ENCODE measurements at regions not wholly inside any gene's neighbourhood (a gene's known extent, or its start where the extent isn't known, plus 50 kb on each side); places are given as distances from the start of the nearest gene placed in this dataset.

DNA sequence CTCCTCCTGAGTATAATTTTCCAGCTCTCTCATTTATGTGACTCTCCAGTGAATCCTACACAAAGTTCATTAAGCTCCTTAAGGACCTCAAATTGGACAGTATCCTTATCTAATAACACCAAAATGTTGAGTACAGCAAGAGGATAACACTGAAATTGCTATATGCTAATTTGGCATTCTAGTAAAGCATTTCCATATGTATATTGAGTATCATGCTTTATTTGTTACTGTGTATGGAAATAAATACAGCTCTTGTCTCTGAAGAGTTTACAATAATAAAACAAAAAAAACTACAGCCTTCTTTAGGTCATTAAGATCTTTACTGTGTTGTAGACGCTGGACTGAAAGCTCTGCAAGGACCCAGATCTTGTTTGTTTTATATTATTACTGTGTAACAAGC, 1341.3 kb downstream of the ROBO1 start:
- TF ChIP-seq, protein P1, sequence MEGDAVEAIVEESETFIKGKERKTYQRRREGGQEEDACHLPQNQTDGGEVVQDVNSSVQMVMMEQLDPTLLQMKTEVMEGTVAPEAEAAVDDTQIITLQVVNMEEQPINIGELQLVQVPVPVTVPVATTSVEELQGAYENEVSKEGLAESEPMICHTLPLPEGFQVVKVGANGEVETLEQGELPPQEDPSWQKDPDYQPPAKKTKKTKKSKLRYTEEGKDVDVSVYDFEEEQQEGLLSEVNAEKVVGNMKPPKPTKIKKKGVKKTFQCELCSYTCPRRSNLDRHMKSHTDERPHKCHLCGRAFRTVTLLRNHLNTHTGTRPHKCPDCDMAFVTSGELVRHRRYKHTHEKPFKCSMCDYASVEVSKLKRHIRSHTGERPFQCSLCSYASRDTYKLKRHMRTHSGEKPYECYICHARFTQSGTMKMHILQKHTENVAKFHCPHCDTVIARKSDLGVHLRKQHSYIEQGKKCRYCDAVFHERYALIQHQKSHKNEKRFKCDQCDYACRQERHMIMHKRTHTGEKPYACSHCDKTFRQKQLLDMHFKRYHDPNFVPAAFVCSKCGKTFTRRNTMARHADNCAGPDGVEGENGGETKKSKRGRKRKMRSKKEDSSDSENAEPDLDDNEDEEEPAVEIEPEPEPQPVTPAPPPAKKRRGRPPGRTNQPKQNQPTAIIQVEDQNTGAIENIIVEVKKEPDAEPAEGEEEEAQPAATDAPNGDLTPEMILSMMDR (IDR thresholded peaks at IDR 0.05), result no peak
- no peak for TF ChIP-seq POLR2A (IDR thresholded peaks at IDR 0.05)

All from vagina (tissue), 2 donors.